ENCODE measurements at regions not wholly inside any gene's neighbourhood (a gene's known extent, or its start where the extent isn't known, plus 50 kb on each side); places are given as distances from the start of the nearest gene placed in this dataset.

DNA sequence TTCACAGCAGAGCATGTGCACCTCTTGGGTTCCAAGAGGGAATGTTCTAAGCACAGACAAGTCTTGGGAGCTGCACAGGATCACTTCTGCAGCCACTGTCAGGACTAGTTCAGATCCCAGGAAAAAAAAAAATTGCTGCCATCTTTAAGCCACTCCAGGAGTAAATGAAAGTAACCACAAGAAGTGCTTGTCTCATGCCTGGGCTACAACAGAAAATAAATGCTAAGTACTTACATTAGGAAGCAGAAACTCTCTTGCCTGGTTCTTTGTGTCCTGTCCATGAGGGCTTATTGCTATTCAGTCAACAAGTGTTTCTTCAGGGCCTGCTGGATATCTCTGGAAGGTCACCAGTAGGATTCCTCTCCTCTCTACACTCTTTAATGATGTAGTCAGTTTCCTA lies 176.1 kb downstream of the KTN1 start:
- TF ChIP-seq CTCF (IDR thresholded peaks at IDR 0.05; ENCODE audit: low read depth, low read length), result no peak
- H3K4me3 ChIP-seq (ENCODE audit: low read depth, low read length), result no peak overlapping the region

- H3K4me3 ChIP-seq (ENCODE audit: low read depth, low read length), result no peak overlapping the region
- TF ChIP-seq CTCF (IDR thresholded peaks at IDR 0.05; ENCODE audit: low read depth, low read length), result no peak
Observed at GRCh38 chr14:55756557-55756956, 176.6 kb downstream of the KTN1 start.

DNA sequence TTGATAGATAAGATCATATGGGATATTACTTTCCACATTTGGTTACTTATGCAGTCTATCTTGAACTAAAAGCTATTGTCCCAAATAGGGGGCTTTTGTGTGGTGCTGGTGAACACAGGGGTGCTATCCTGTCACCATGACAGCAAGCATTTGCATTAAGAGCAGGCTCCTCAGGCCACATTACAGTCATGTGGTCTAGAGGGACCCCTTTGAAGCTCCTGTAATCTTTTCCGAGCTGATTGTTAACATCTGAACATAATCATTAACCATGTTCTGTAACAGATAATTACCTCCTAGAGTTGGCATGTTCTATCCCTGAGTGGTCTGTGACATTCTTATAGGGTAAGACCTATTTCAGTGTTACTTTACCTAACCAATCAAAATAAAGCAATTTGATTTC lies 178.8 kb downstream of the KTN1 start:
- H3K4me3 ChIP-seq (ENCODE audit: low read depth, low read length), result no peak overlapping the region
- no peak for TF ChIP-seq CTCF (IDR thresholded peaks at IDR 0.05; ENCODE audit: low read depth, low read length)

- no peak for TF ChIP-seq CTCF (IDR thresholded peaks at IDR 0.05; ENCODE audit: low read depth, low read length)
- no peak overlapping the region for H3K4me3 ChIP-seq (ENCODE audit: low read depth, low read length)
Observed at GRCh38 chr14:55760789-55761566, 181.0 kb downstream of the KTN1 start.

- no peak for TF ChIP-seq CTCF (IDR thresholded peaks at IDR 0.05; ENCODE audit: low read depth, low read length)
- H3K4me3 ChIP-seq (ENCODE audit: low read depth, low read length), result no peak overlapping the region
Observed at GRCh38 chr14:55761651-55762050, 181.6 kb downstream of the KTN1 start.

GRCh38 chr14:55762595-55763232 lies 182.7 kb downstream of the KTN1 start:
- no peak overlapping the region for H3K4me3 ChIP-seq (ENCODE audit: low read depth, low read length)
- TF ChIP-seq CTCF (IDR thresholded peaks at IDR 0.05; ENCODE audit: low read depth, low read length), result no peak

- TF ChIP-seq CTCF (IDR thresholded peaks at IDR 0.05; ENCODE audit: low read depth, low read length), result no peak
- no peak overlapping the region for H3K4me3 ChIP-seq (ENCODE audit: low read depth, low read length)
Observed at GRCh38 chr14:55764784-55765183, 184.8 kb downstream of the KTN1 start.
